ENCODE measurements at regions not wholly inside any gene's neighbourhood (a gene's known extent, or its start where the extent isn't known, plus 50 kb on each side); places are given as distances from the start of the nearest gene placed in this dataset.
A peak's percentile ranks its signal among the peaks of the same experiment; 100 is the strongest.

- H3K4me1 ChIP-seq (ENCODE audit: insufficient read depth): no peaks in the 10 kb centered on the region
- H3K27ac ChIP-seq (ENCODE audit: low read depth): no peak overlapping the region
- H3K4me3 ChIP-seq (ENCODE audit: low read depth, low read length): no peak overlapping the region
- 88% methylated on average over 8 of the region's 8 CpGs for WGBS
- no peaks in the 10 kb centered on the region for H3K36me3 ChIP-seq (ENCODE audit: insufficient read depth)
- no peak for DNase-seq (ENCODE audit: extremely low spot score)
Observed at GRCh38 chr19:32255536-32256295, 89.7 kb upstream of the ZNF507 start.

GRCh38 chr19:32256341-32256975 is 89.0 kb upstream of the ZNF507 start:
- no peak overlapping the region for H3K4me3 ChIP-seq (ENCODE audit: low read depth, low read length)
- DNase-seq (ENCODE audit: extremely low spot score): no peak
- H3K36me3 ChIP-seq (ENCODE audit: insufficient read depth): no peaks in the 10 kb centered on the region
- WGBS: 80% methylated on average over 15 of the region's 15 CpGs
- H3K27ac ChIP-seq (ENCODE audit: low read depth): no peak overlapping the region
- H3K4me1 ChIP-seq (ENCODE audit: insufficient read depth): no peaks in the 10 kb centered on the region

GRCh38 chr19:32257326-32258073 is 87.9 kb upstream of the ZNF507 start:
- Histone ChIP-seq H3K27ac (ENCODE audit: low read depth) (no peak overlapping the region), H3K36me3 (ENCODE audit: insufficient read depth) (no peaks in the 10 kb centered on the region), H3K4me1 (ENCODE audit: insufficient read depth) (no peaks in the 10 kb centered on the region), H3K4me3 (ENCODE audit: low read depth, low read length) (no peak overlapping the region)
- WGBS: 76% methylated on average over 12 of the region's 12 CpGs
- no peak for DNase-seq (ENCODE audit: extremely low spot score)

GRCh38 chr19:32258167-32258566 is 87.2 kb upstream of the ZNF507 start:
- Histone ChIP-seq H3K4me1 (ENCODE audit: insufficient read depth) (no peaks in the 10 kb centered on the region), H3K27ac (ENCODE audit: low read depth) (no peak overlapping the region), H3K36me3 (ENCODE audit: insufficient read depth) (no peaks in the 10 kb centered on the region), H3K4me3 (ENCODE audit: low read depth, low read length) (no peak overlapping the region)
- WGBS: 92% methylated on average over 2 of the region's 2 CpGs
- no peak for DNase-seq (ENCODE audit: extremely low spot score)

GRCh38 chr19:32264568-32264967 is 80.8 kb upstream of the ZNF507 start:
- no peak for DNase-seq (ENCODE audit: extremely low spot score)
- H3K36me3 ChIP-seq (ENCODE audit: insufficient read depth): no peaks in the 10 kb centered on the region
- H3K27ac ChIP-seq (ENCODE audit: low read depth): no peak overlapping the region
- no peaks in the 10 kb centered on the region for H3K4me1 ChIP-seq (ENCODE audit: insufficient read depth)
- WGBS: 85% methylated on average over 7 of the region's 7 CpGs
- H3K4me3 ChIP-seq (ENCODE audit: low read depth, low read length): no peak overlapping the region

GRCh38 chr19:32265995-32266394 is 79.4 kb upstream of the ZNF507 start:
- 32% methylated on average over 5 of the region's 5 CpGs for WGBS
- no peak for DNase-seq (ENCODE audit: extremely low spot score)
- H3K4me3 ChIP-seq (ENCODE audit: low read depth, low read length): no peak overlapping the region

GRCh38 chr19:32266460-32266859 is 79.0 kb upstream of the ZNF507 start:
- H3K27ac ChIP-seq (ENCODE audit: low read depth): no peak overlapping the region
- no peak for DNase-seq (ENCODE audit: extremely low spot score)
- H3K4me1 ChIP-seq (ENCODE audit: insufficient read depth): no peaks in the 10 kb centered on the region
- no peak overlapping the region for H3K4me3 ChIP-seq (ENCODE audit: low read depth, low read length)
- no peaks in the 10 kb centered on the region for H3K36me3 ChIP-seq (ENCODE audit: insufficient read depth)
- WGBS: 51% methylated on average over 5 of the region's 5 CpGs

More at GRCh38 chr19:32265995-32266394, 79.4 kb upstream of the ZNF507 start:
- no peak overlapping the region for H3K27ac ChIP-seq (ENCODE audit: low read depth)
- H3K4me1 ChIP-seq (ENCODE audit: insufficient read depth): no peaks in the 10 kb centered on the region
- H3K36me3 ChIP-seq (ENCODE audit: insufficient read depth): no peaks in the 10 kb centered on the region

GRCh38 chr19:32268381-32268780 is 77.0 kb upstream of the ZNF507 start:
- no peak for DNase-seq (ENCODE audit: extremely low spot score)
- WGBS: 76% methylated on average over 3 of the region's 3 CpGs
- Histone ChIP-seq H3K27ac (ENCODE audit: low read depth) (no peak overlapping the region), H3K36me3 (ENCODE audit: insufficient read depth) (no peaks in the 10 kb centered on the region), H3K4me1 (ENCODE audit: insufficient read depth) (no peaks in the 10 kb centered on the region), H3K4me3 (ENCODE audit: low read depth, low read length) (no peak overlapping the region)

GRCh38 chr19:32269831-32270230 is 75.6 kb upstream of the ZNF507 start:
- H3K4me3 ChIP-seq (ENCODE audit: low read depth, low read length): no peak overlapping the region
- no peaks in the 10 kb centered on the region for H3K4me1 ChIP-seq (ENCODE audit: insufficient read depth)
- 50% methylated on average over 5 of the region's 5 CpGs for WGBS
- H3K27ac ChIP-seq (ENCODE audit: low read depth): no peak overlapping the region
- peak; percentile 28 for DNase-seq (ENCODE audit: extremely low spot score)
- H3K36me3 ChIP-seq (ENCODE audit: insufficient read depth): no peaks in the 10 kb centered on the region

GRCh38 chr19:32273483-32273882 is 71.9 kb upstream of the ZNF507 start:
- Histone ChIP-seq H3K36me3 (ENCODE audit: insufficient read depth) (no peaks in the 10 kb centered on the region), H3K27ac (ENCODE audit: low read depth) (no peak overlapping the region), H3K4me3 (ENCODE audit: low read depth, low read length) (no peak overlapping the region), H3K4me1 (ENCODE audit: insufficient read depth) (no peaks in the 10 kb centered on the region)
- no peak for DNase-seq (ENCODE audit: extremely low spot score)

- H3K27ac ChIP-seq (ENCODE audit: low read depth): no peak overlapping the region
- WGBS: 46% methylated on average over 4 of the region's 4 CpGs
Observed at GRCh38 chr19:32287086-32287485, 58.3 kb upstream of the ZNF507 start.

GRCh38 chr19:32287811-32288227 is 57.6 kb upstream of the ZNF507 start:
- peak; percentile 47 for DNase-seq (ENCODE audit: extremely low spot score)
- Histone ChIP-seq H3K36me3 (ENCODE audit: insufficient read depth) (no peaks in the 10 kb centered on the region), H3K4me3 (ENCODE audit: low read depth, low read length) (no peak overlapping the region), H3K4me1 (ENCODE audit: insufficient read depth) (no peaks in the 10 kb centered on the region), H3K27ac (ENCODE audit: low read depth) (no peak overlapping the region)
- WGBS: 18% methylated on average over 12 of the region's 12 CpGs

More at GRCh38 chr19:32287086-32287485, 58.3 kb upstream of the ZNF507 start:
- H3K36me3 ChIP-seq (ENCODE audit: insufficient read depth): no peaks in the 10 kb centered on the region
- H3K4me3 ChIP-seq (ENCODE audit: low read depth, low read length): no peak overlapping the region
- no peak for DNase-seq (ENCODE audit: extremely low spot score)
- H3K4me1 ChIP-seq (ENCODE audit: insufficient read depth): no peaks in the 10 kb centered on the region

- Histone ChIP-seq H3K4me3 (ENCODE audit: low read depth, low read length) (no peak overlapping the region), H3K36me3 (ENCODE audit: insufficient read depth) (no peaks in the 10 kb centered on the region), H3K4me1 (ENCODE audit: insufficient read depth) (no peaks in the 10 kb centered on the region), H3K27ac (ENCODE audit: low read depth) (no peak overlapping the region)
- 89% methylated on average over 4 of the region's 4 CpGs for WGBS
- no peak for DNase-seq (ENCODE audit: extremely low spot score)
Observed at GRCh38 chr19:32289566-32290210, 55.7 kb upstream of the ZNF507 start.

All from urinary bladder (tissue), 3 donors.